GDM1 (cell line): ENCODE measurements at regions not wholly inside any gene's neighbourhood (a gene's known extent, or its start where the extent isn't known, plus 50 kb on each side); places are given as distances from the start of the nearest gene placed in this dataset.

Experiments used
- DNase-seq: peaks from one replicate; lab custom pipeline; 2025; lab: John Stamatoyannopoulos, UW

- DNase-seq = no peak
These were observed 266.6 kb downstream of the TFCP2L1 start for GRCh38 chr2:121018136-121019061.

DNA sequence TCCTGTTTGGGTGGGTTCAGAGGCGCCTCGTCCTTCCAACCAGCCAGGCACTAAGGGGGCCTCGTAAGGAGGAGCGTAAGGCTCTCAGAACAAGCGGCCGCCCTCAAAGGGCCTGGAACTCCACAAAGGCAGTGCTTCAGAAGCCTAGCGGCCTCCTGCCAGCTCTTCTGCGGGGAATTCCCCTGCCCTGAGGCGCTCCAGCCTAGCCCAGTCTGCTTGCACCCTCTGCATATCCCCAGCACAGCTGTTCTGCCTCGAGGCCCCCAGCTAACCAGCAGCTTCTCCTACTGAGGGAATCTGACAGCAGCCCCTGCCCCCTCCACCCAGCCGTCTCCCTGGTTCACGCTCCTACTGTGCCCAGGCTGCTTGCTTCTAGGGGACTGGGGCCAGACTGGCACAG is 265.9 kb downstream of the TFCP2L1 start:
- DNase-seq = no peak

GRCh38 chr2:121019756-121020155 is 265.2 kb downstream of the TFCP2L1 start:
- DNase-seq = no peak

GRCh38 chr2:121021685-121022084 is 263.3 kb downstream of the TFCP2L1 start:
- DNase-seq = no peak

- no peak for DNase-seq
These were observed 256.4 kb downstream of the TFCP2L1 start for GRCh38 chr2:121028577-121028976.

- no peak for DNase-seq
These were observed 254.5 kb downstream of the TFCP2L1 start for GRCh38 chr2:121030523-121030922.

DNA sequence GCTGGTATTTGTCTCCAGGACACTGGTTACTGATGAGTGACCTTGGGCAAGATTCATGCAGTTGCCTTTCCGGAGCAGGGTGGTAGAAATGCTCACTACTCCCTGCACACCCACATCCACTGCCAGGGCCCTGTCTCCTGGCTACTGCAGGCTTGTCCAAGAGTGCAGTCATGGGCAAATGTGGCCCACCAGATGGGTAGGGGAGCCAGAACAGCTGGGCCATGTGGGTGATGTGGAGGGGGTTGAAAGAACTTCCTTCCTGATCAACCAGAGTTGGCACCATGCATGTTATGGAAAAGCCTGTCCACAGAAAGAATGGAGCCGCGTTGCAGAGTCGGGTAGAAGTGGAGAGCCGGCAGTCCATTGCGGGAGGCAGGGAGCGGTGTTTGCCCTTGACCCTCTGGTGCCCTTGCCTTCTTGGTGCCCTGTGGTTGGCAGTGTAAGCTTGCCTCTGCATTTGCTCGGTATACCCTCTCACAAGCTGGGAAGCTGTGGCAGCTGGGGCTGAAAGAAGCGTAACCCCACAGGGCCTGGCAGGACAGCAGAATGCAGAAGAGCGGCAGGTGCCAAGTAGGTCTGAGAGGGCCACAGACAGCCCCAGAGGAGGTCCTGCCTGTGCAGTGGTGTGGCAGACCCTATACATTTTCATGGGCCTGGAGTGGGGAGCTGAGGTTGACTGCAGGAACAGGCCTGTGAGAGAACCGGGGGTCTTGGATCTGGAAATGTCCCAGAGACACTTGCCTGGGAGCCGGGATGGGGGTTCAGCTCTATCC is 253.2 kb downstream of the TFCP2L1 start:
- DNase-seq = no peak

DNA sequence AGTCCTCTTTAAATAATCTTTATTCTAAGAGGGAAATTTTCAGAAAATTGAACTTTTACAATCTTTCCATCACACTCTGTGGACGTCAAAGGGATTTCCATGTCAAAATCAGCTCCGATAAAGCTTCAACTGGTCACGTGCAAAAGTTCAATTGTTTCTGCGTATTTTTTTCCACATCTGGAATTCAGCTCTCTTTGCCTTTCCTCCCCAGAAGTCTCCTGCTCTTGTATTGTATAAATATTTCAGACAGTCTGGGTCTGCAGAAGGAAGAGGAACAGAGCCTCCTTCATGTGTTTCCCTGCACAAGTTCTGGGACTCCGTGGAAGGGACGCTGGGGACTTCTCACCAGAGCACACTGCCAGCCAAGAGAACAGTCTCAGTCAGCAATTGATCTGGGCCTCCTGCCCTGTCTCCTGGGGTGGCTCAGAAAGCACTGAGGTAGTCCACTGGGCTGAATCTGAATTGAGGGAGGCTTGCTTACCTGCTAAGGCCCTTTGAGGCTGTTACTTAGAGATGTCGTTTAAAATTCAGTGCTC is 251.5 kb downstream of the TFCP2L1 start:
- no peak for DNase-seq

GRCh38 chr2:121034551-121034950 is 250.5 kb downstream of the TFCP2L1 start:
- DNase-seq = no peak

- DNase-seq = no peak
These were observed 248.7 kb downstream of the TFCP2L1 start for GRCh38 chr2:121036226-121036692.

GRCh38 chr2:121037480-121037879 is 247.5 kb downstream of the TFCP2L1 start:
- DNase-seq = no peak

DNA sequence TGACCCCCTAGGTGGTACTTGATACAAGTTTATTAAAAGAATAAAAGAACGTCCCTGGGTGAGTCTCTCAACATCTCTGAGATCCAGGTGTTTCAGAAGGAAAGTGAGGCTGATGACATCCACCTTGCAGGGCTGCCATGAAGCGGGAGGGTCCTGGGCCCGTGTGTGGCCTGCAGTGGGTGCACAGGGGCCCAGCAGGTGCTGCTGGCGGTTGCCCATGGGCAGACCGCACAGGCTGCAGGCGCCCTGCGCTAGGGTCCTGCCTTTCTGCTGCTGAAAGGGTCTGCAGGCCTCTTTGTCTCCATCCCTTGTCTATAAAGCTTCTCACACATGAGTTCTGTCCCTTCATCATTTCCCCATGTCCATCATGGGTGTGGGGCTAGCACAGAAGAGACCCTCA is 247.0 kb downstream of the TFCP2L1 start:
- no peak for DNase-seq

DNA sequence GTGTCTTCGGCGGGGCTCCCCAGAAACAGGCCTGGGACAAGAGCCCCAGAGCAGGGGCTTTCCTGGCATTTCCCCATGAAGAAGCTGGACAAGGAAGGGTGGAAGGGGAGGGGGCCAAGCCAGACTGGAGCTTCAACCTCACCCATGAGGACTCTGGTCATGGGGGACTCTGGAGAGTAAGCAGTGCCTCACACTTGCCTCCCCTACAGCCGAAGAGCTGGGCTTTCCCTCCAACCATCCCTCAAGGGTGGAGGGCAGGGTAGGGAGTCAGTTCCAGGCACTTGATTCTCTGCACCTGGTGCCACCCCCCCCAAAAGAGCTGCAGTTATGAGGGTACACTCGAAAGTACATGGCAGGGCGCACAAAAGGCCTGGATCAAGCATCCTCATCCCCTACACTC is 246.6 kb downstream of the TFCP2L1 start:
- no peak for DNase-seq

DNA sequence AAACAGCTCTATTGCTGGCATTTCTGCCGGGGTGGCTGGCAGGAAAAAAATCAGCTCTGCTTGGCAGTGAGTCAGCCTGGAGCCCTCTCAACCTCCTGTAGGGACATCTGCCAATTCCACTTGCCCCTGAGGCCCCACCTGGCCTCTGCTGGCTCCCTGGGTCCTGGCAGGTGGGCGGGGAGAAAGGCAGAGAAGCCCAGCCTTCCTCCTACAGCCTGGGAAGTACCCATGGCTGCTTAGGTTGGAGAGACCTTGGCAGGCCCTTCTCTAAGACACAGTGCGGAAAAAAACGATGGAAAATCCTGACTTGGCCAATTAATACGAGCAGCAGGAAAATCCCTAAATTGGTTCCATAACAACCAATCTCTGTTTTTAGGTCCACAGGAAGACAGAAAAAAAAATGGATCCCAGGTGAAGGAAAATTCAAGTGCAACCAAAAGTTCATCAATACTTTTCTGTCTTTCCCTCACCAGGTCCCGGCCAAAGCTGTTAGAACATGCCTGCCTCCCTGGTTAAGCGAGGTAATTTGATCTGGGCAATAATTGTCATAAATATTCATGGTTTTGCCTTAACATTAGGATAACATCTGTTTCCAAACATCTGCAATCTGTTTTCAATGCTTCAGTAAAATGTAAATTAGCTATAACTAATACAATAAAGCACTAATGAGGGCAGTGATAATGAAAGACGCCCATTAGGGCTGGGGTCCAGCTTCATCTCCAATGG is 245.9 kb downstream of the TFCP2L1 start:
- DNase-seq = no peak

DNA sequence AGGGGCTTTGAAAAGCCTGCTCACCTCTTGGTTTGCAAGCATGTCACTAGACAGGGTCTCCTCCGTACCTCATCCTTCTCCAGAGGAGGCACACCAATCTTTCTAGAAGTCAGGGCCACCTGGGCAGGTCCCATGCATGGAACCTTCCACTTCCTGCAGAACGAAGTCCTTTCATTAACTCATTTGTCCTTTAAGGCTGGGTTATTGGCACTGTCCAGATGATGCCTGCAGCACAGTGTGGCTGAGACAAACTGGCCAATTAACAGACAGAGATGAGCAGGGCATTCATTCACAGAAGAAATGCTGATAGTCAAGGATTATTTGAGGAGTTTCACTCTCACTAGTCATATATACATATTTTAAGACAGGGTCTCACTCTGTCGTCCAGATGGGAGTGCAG is 245.3 kb downstream of the TFCP2L1 start:
- no peak for DNase-seq

GRCh38 chr2:121041516-121041915 is 243.5 kb downstream of the TFCP2L1 start:
- no peak for DNase-seq

- DNase-seq = no peak
These were observed 241.8 kb downstream of the TFCP2L1 start for GRCh38 chr2:121043061-121043826.

DNA sequence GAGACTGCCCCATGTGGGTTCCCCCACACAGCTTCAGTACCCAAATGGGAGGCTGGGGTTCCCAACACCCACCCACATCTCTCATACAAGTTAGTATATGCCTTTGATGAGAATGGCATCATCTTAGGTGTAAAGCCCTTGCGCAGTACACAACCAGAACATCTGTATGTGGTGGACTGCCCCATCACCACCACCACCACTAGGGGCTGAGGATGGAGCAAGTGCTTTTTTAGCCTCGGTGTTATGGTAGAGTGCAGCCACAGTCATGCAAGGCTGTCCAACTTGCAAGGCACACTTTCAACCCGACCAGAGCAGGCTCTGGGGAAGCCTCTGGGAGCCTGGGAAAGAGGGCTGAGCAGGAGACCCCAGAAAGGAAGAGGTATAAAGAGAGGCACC is 241.2 kb downstream of the TFCP2L1 start:
- no peak for DNase-seq

DNA sequence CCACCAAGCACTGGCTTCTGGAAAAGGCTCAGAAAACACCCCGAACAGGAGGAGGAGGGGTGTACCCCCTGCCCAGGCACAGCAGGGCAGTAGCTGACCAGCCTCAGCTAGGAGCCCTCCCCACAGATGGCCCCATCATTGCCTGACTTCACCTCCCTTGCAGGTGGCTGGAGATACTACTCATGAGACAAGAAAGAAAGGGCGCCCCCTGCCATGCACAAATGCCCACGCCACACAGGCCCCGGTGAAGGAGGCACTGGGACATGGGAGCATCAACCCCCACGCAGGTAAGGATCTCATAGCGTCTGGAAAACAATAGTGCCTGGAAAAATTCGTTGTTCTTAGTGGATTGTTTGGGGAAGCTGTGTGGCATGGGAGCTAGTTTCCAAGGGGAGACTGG is 240.6 kb downstream of the TFCP2L1 start:
- DNase-seq = no peak

DNA sequence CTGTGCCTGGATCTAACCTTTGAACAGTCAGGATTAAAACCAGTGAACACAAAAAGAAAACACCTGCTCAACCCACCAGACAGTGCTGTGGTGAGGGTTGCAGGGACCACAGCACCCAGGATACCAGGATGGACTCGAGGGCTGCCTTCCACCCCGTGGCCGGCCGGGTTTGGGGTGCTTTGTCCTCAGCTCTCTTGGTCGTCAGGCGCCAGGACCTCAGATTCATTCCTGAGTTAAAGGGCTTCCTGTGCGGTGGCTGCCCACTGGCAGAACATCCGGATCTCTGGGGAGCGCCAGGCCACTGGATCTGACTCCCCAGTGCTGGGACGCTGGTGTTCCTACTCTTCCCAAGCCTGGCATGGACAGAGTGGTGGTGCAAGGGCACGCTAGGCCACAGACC is 239.8 kb downstream of the TFCP2L1 start:
- DNase-seq = no peak

- no peak for DNase-seq
These were observed 238.7 kb downstream of the TFCP2L1 start for GRCh38 chr2:121046335-121046734.
